ENCODE measurements at regions not wholly inside any gene's neighbourhood (a gene's known extent, or its start where the extent isn't known, plus 50 kb on each side); places are given as distances from the start of the nearest gene placed in this dataset.

DNA sequence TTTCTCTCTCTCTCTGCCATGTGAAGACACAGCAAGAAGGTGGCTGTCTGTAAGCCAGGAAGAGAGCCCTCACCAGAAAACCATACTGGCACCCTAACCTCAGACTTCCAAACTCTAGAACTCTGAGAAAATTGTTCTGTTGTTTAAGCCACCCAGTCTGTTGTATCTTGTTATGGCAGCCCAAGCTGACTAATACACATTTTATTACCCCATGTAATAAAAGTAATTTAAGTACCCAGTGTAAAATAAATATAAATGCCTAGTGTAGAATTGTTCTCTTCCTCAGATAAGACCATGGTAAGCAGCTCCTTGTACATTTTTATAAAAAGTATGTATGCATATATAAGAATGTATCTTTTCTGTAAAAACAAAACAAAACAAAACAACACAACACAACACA is 119.7 kb downstream of the DTL start:
- H3K4me3 Mint-ChIP-seq = no peak overlapping the region
- peaks cover 8% of the 10 kb centered on the region for H3K4me1 Mint-ChIP-seq

DNA sequence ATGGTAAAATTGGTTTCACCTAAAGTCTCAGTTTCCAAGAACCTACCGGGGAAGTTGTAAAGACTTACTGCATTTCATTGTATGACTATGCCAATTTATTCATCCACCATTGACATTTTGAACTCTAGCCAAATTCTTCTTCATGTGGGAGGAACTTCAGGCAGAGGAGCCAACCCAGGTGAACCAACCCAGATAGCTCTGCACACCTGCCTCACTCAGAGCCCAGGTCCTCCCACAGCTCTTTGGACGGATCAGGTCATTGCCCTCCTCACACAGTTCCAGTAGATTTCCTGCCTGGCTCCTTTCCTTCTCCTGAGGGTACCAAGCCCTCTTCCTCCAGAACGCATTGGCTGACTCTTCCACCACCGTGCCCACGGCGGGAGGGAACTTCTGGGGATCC is 121.7 kb downstream of the DTL start:
- Mint-ChIP-seq H3K27ac (no peak overlapping the region), H3K9me3 (peaks cover 6% of the 10 kb centered on the region)

More for the DNA sequence above, 119.7 kb downstream of the DTL start:
- no peak overlapping the region for H3K27ac Mint-ChIP-seq
- DNase-seq (ENCODE audit: low spot score in 2 of 2, unreplicated experiment in 2 of 2) = no peak
- no peaks in the 10 kb centered on the region for H3K27me3 Mint-ChIP-seq (ENCODE audit: low read depth)
- peaks cover 6% of the 10 kb centered on the region for H3K9me3 Mint-ChIP-seq
- no peaks in the 10 kb centered on the region for H3K36me3 Mint-ChIP-seq
- TF ChIP-seq, protein P1, sequence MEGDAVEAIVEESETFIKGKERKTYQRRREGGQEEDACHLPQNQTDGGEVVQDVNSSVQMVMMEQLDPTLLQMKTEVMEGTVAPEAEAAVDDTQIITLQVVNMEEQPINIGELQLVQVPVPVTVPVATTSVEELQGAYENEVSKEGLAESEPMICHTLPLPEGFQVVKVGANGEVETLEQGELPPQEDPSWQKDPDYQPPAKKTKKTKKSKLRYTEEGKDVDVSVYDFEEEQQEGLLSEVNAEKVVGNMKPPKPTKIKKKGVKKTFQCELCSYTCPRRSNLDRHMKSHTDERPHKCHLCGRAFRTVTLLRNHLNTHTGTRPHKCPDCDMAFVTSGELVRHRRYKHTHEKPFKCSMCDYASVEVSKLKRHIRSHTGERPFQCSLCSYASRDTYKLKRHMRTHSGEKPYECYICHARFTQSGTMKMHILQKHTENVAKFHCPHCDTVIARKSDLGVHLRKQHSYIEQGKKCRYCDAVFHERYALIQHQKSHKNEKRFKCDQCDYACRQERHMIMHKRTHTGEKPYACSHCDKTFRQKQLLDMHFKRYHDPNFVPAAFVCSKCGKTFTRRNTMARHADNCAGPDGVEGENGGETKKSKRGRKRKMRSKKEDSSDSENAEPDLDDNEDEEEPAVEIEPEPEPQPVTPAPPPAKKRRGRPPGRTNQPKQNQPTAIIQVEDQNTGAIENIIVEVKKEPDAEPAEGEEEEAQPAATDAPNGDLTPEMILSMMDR (IDR thresholded peaks at IDR 0.05; ENCODE audit: unreplicated experiment) = no peak

DNA sequence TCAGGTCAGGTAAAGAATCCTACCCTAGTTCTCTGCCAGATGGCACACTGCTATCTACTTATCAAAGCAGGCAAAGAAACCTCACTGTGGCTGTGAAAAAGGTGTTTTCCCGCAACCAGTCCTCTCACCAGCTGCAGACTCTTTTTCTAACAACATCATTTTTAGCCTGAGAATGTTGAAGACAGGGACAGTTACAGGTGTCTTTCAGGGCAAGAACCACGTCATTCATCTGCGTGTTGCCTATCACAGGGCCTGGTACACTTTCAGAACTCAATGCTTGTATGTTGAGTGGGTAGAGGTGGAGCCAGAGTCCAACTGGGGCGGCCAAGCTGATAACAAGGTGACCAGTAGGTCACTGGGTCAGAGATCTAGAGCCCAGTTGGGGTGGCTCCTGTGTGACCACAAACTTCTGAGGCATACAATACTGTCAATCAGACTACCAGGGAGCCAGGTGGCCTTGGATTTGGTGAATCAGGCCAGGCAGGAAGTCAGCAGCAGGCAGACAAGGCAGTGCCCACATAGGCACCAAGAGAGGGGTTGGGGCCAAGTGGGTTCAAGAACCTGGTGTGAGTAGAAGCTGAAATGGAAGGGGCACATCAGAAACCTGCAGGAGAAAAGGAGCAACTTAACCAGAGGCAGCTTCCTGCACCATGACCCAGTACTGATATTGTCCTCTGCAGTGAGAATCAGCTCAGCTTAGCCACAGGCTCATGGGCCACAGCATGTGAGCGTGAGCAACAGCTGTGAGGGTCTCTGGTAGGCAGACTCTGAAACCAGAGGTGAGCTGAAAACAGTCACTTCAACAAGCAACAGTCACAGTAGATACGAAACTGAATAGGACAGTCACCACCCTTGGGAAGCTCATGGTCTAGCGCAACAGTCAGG is 123.6 kb downstream of the DTL start:
- no peaks in the 10 kb centered on the region for H3K27me3 Mint-ChIP-seq (ENCODE audit: low read depth)
- no peak overlapping the region for H3K4me3 Mint-ChIP-seq
- H3K4me1 Mint-ChIP-seq = peaks cover 8% of the 10 kb centered on the region
- H3K36me3 Mint-ChIP-seq = no peaks in the 10 kb centered on the region
- no peak overlapping the region for H3K27ac Mint-ChIP-seq
- no peaks in the 10 kb centered on the region for H3K9me3 Mint-ChIP-seq
- no peak for DNase-seq (ENCODE audit: low spot score in 2 of 2, unreplicated experiment in 2 of 2)
- TF ChIP-seq, protein P1 (IDR thresholded peaks at IDR 0.05; ENCODE audit: unreplicated experiment) = no peak

More for the DNA sequence above, 121.7 kb downstream of the DTL start:
- H3K27me3 Mint-ChIP-seq (ENCODE audit: low read depth) = no peaks in the 10 kb centered on the region
- H3K4me1 Mint-ChIP-seq = peaks cover 8% of the 10 kb centered on the region
- no peak overlapping the region for H3K4me3 Mint-ChIP-seq
- no peak for DNase-seq (ENCODE audit: low spot score in 2 of 2, unreplicated experiment in 2 of 2)
- no peaks in the 10 kb centered on the region for H3K36me3 Mint-ChIP-seq
- TF ChIP-seq, protein P1 (IDR thresholded peaks at IDR 0.05; ENCODE audit: unreplicated experiment) = no peak

DNA sequence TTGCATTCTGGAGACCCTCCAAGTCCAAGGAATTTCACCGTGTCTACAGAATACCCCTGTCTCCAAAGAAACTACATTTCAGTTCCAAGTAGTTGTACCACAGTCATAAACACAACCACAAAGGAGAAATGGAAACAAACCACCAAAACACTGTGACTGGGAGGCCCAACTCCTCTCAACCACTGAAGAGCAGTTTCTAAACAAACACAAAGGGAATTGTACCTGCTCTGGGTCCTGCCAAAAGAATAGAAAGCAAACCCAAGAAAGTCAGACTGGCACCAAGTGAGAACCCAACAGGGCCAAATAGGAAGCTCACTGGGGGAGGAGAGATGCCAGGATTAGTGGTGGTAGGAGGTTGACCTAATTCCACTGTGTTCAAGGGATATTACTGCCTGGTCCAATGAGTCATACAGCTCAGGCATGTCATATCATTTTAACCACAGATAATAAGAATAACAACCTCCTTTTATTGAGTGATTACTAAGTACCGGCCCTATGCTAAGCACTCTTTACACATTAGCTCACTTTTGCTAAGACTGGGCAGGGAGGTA is 123.9 kb upstream of the PPP2R5A start:
- no peaks in the 10 kb centered on the region for H3K27me3 Mint-ChIP-seq (ENCODE audit: low read depth)
- H3K36me3 Mint-ChIP-seq = no peaks in the 10 kb centered on the region
- TF ChIP-seq, protein P1 (IDR thresholded peaks at IDR 0.05; ENCODE audit: unreplicated experiment) = no peak
- peaks cover 8% of the 10 kb centered on the region for H3K4me1 Mint-ChIP-seq
- no peaks in the 10 kb centered on the region for H3K9me3 Mint-ChIP-seq
- no peak for DNase-seq (ENCODE audit: low spot score in 2 of 2, unreplicated experiment in 2 of 2)
- no peak overlapping the region for H3K4me3 Mint-ChIP-seq
- H3K27ac Mint-ChIP-seq = no peak overlapping the region

DNA sequence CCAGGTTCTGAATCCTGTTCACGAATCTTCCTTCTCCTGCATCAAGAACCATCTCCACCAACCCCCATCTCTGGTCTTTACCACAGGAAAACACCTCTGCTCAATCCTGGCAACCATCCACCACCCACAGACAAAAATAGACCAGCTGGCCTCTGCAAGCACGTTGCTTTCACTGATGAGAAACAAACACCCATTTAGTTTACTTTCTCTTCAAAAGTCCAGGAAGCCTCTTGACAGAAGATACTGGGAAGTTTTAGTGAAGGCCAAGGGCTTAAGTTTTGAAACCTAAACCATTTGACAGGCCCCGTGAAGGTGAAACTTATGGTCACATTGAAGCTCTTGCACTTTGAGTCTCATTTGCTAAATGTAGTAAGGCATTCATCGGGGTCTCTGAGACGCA is 122.6 kb upstream of the PPP2R5A start:
- Mint-ChIP-seq H3K27me3 (ENCODE audit: low read depth) (no peaks in the 10 kb centered on the region), H3K27ac (no peak overlapping the region), H3K4me3 (no peak overlapping the region), H3K36me3 (no peaks in the 10 kb centered on the region), H3K9me3 (no peaks in the 10 kb centered on the region), H3K4me1 (no peaks in the 10 kb centered on the region)
- TF ChIP-seq, protein P1 (IDR thresholded peaks at IDR 0.05; ENCODE audit: unreplicated experiment) = no peak
- DNase-seq (ENCODE audit: low spot score in 2 of 2, unreplicated experiment in 2 of 2) = no peak

Data from mesothelial cell of epicardium (in vitro differentiated cells).